Activated CD4-positive, alpha-beta T cell treated with anti-CD3 and anti-CD28 coated beads for 36 hours (primary cell): ENCODE measurements at regions not wholly inside any gene's neighbourhood (a gene's known extent, or its start where the extent isn't known, plus 50 kb on each side); places are given as distances from the start of the nearest gene placed in this dataset.
"Not testable (repeated sequence)": the region's sequence is repeated elsewhere in the genome, so short reads cannot be mapped to it uniquely, and the experiment has no call there.

Source experiments
- ATAC-seq: fragments of 200-7000 bp; cut with Tn5 transposase; one replicate; pipeline ENCODE4 v1.10.0; 2021; ENCODE audit warnings: mild to moderate bottlenecking, moderate library complexity
- CTCF ChIA-PET: fragments of 350-600 bp; sonication (Branson Sonifier 250); formaldehyde crosslinking; loops from one replicate; lab custom pipeline; 2021; ENCODE audit warnings: antibody characterized with exemption; lab: Charles Lee
- POLR2A ChIA-PET: fragments of 350-600 bp; sonication (Branson Sonifier 250); formaldehyde crosslinking; loops from one replicate; lab custom pipeline; 2021; ENCODE audit warnings: antibody characterized with exemption, inconsistent platforms; lab: Charles Lee
- DNase-seq: peaks from one replicate; pipeline ENCODE4 v3.0.0-alpha.2; 2020
- H3K27ac Mint-ChIP-seq: one replicate; pipeline ENCODE4 v1.8.0; 2021; ENCODE audit warnings: mixed read lengths
- H3K27me3 Mint-ChIP-seq: one replicate; pipeline ENCODE4 v1.8.0; 2021; ENCODE audit warnings: mixed read lengths
- H3K36me3 Mint-ChIP-seq: one replicate; pipeline ENCODE4 v1.8.0; 2021; ENCODE audit warnings: low read depth, mixed read lengths
- H3K4me1 Mint-ChIP-seq: one replicate; pipeline ENCODE4 v1.8.0; 2021; ENCODE audit warnings: mixed read lengths
- H3K4me3 Mint-ChIP-seq: one replicate; pipeline ENCODE4 v1.8.0; 2021; ENCODE audit warnings: mild to moderate bottlenecking, moderate library complexity, mixed read lengths
- H3K9me3 Mint-ChIP-seq: one replicate; pipeline ENCODE4 v1.8.0; 2021; ENCODE audit warnings: low read depth, mixed read lengths
- intact Hi-C, 2 experiments: fragments of 100-400 bp; cut with DNase I in 1 of 2; cut with micrococcal nuclease in 1 of 2; formaldehyde crosslinking; loops; one replicate each; pipeline versions ENCODE4 v1.14.2 to v1.15.1; 2022 to 2024; cut with DNase I, micrococcal nuclease

DNA sequence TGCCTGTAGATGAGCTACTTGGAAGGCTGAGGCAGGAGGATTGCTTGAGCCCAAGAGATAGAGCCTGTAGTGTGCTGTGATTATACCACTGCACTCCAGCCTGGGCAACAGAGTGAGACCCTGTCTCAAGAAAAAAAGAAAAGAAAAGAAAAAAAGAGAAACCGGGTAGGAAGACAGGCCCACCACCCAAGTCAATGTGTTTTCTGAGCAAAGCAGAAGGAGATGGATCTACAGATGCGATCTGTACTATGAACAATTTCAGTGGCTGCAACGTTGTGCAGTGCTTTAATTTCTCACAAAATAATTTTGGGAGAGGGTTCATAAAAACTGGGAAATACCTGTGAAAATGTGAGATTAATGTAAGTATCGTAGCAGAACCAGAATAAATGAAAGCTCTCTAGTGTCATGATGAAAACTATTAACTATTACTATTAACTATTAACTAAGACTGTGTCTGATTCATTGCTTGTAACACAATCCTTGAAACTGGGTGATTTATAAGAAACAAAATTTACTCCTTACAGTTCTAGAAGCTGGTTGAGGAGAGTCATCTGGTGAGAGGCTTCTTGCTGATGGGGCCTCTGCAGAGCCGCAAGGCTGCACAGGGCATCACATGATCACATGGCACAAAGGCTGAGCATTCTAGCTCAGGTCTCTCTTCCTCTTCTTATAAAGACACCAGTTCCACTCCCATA lies 233.1 kb upstream of the ZNF217 start:
- Mint-ChIP-seq H3K27ac (no peak overlapping the region), H3K36me3 (no peaks in the 10 kb centered on the region), H3K9me3 (no peaks in the 10 kb centered on the region), H3K4me3 (no peak overlapping the region), H3K4me1 (peaks cover 39% of the 10 kb centered on the region), H3K27me3 (no peaks in the 10 kb centered on the region)
- CTCF ChIA-PET = no interaction called here
- POLR2A ChIA-PET = no interaction called here
- ATAC-seq = peak; percentile 52
- peak; percentile 33 for DNase-seq
- intact Hi-C loops = loop anchor here in 1 of 2 experiments (5.0 kb wide), 1 partner anchor 119 kb away; no protein-coding TSS in a partner anchor

DNA sequence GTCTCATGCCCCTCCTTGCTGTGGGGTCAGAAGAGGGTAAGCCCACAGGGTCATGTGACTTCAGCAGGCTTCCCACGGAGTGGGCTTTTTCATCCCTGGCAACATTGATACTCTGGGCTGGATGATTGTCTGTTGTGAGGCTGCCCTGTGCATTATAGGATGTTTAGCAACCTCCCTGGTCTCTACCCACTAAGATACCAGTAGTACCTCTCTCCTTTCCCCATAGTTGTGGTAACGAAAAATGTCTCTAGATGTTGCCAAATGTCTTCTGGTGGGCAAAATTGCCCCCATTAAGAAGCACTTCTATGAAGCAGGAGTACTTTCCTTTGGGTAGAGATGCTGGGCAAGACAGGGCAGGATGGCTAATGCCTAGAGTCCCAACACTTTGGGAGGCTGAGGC lies 232.5 kb upstream of the ZNF217 start:
- ATAC-seq = no peak
- intact Hi-C loops = loop anchor here in 1 of 2 experiments (5.0 kb wide), 1 partner anchor 119 kb away; no protein-coding TSS in a partner anchor
- no peak overlapping the region for H3K27ac Mint-ChIP-seq
- ChIA-PET CTCF (interaction anchor here (1.2 kb wide), 1 partner anchor 18 kb away, joined by 3 read pairs; no protein-coding TSS in a partner anchor), POLR2A (no interaction called here)
- no peak for DNase-seq
- no peak overlapping the region for H3K4me3 Mint-ChIP-seq
- H3K4me1 Mint-ChIP-seq = peaks cover 39% of the 10 kb centered on the region
- no peaks in the 10 kb centered on the region for H3K27me3 Mint-ChIP-seq
- H3K9me3 Mint-ChIP-seq = no peaks in the 10 kb centered on the region
- no peaks in the 10 kb centered on the region for H3K36me3 Mint-ChIP-seq

DNA sequence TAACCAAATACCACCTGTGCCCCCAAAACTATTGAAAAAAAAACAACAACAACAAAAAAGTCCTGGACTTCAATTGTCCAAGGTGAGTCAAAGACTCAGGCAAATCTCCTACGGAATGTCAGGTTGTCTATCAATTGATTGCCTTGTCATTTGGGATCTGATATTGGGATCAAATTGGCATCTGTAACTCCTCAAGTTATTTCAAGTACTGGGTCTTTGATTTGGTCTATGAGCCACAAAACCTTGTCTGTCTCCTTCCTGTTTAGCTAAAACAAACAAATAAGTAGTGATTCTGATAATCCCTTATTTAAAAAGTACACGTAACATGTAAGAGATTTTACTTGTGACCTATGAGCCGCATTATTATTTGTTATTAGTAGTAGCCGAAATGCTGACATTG lies 231.6 kb upstream of the ZNF217 start:
- no peak for ATAC-seq
- CTCF ChIA-PET = interaction anchor here (1.2 kb wide), 1 partner anchor 17 kb away, joined by 3 read pairs; no protein-coding TSS in a partner anchor
- H3K27ac Mint-ChIP-seq = no peak overlapping the region
- no peak overlapping the region for H3K4me3 Mint-ChIP-seq
- no peaks in the 10 kb centered on the region for H3K9me3 Mint-ChIP-seq
- H3K4me1 Mint-ChIP-seq = peaks cover 31% of the 10 kb centered on the region
- no peaks in the 10 kb centered on the region for H3K36me3 Mint-ChIP-seq
- POLR2A ChIA-PET = no interaction called here
- no peaks in the 10 kb centered on the region for H3K27me3 Mint-ChIP-seq
- intact Hi-C loops = loop anchor here in 1 of 2 experiments (5.0 kb wide), 1 partner anchor 118 kb away; no protein-coding TSS in a partner anchor
- no peak for DNase-seq

DNA sequence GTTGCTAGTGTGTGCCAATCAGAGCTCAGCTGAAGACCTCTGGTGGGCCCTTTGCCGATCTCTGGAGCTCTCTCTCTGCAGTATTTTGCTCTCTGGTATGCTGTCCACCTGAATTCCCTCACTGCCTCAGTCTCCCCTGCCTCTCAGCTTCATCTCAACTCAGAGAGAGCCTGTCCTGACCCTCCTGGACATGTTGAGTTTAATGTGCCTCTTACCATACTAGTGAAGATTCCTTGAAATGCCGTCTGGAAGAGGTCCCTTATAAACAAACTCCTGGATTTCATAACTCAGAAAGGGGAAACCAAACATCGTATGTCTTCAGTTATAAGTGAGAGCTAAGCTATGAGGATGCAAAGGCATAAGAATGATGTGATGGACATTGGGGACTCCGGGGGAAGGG lies 231.1 kb upstream of the ZNF217 start:
- Mint-ChIP-seq H3K4me1 (peaks cover 26% of the 10 kb centered on the region), H3K9me3 (no peaks in the 10 kb centered on the region), H3K36me3 (no peaks in the 10 kb centered on the region), H3K4me3 (no peak overlapping the region), H3K27ac (no peak overlapping the region), H3K27me3 (no peaks in the 10 kb centered on the region)
- DNase-seq (no peak), ATAC-seq (no peak)
- ChIA-PET CTCF (interaction anchor here (1.2 kb wide), 1 partner anchor 89 kb away, joined by 3 read pairs; no protein-coding TSS in a partner anchor), POLR2A (no interaction called here)
- intact Hi-C loops = loop anchor here in 1 of 2 experiments (5.0 kb wide), 1 partner anchor 117 kb away; no protein-coding TSS in a partner anchor

DNA sequence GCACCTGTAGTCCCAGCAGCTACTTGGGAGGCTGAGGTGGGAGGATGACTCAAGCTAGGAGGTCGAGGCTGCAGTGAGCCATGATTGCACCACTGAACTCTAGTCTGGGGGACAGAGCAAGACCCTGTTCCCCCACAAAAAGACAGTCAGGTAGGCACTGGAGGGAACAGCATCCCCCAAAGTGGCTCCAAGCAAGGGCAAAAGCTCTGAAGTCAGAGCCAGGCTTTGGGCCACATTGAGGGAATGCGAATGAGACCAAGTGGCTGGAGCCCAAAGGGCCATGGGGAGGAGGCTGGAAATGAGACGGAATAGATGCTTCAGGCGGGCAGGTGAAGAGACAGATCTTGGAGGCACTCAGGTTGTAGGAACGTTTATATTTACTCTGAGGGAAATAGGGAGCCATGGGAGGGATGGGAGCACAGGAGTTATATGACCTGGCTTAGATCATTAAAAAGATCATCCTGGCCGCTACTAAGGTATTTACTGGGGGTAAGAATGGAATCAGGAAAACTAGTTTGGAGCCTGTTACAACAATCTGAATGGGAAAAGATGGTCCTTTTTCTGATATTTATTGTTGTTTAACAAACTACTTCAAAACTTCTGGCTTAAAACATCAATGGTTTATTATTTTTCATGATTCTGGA lies 229.6 kb upstream of the ZNF217 start:
- H3K27ac Mint-ChIP-seq = no peak overlapping the region
- ChIA-PET CTCF (interaction anchor here (0.8 kb wide), 1 partner anchor 8 kb away, joined by 3 read pairs; no protein-coding TSS in a partner anchor), POLR2A (no interaction called here)
- peaks cover 10% of the 10 kb centered on the region for H3K4me1 Mint-ChIP-seq
- no peaks in the 10 kb centered on the region for H3K27me3 Mint-ChIP-seq
- intact Hi-C loops = no loop called here
- H3K9me3 Mint-ChIP-seq = no peaks in the 10 kb centered on the region
- no peak for ATAC-seq
- no peak for DNase-seq
- H3K4me3 Mint-ChIP-seq = no peak overlapping the region
- no peaks in the 10 kb centered on the region for H3K36me3 Mint-ChIP-seq

DNA sequence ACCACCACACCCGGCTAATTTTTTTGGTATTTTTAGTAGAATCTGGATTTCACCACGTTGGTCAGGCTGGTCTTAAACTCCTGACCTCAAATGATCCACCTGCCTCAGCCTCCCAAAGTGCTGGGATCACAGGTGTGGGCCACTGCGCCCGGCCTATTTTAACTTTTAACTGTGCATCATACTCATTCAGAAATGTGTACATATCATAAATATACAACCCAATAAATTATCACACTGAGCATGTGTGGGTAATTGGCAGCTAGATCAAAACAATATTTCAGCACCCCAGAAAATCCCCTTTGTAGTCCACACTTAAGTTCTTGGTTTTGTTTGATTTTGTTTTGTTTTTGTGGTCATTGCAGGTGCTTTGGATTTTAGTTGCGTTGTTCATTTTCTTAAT lies 228.9 kb upstream of the ZNF217 start:
- Mint-ChIP-seq H3K27me3 (no peaks in the 10 kb centered on the region), H3K4me1 (peaks cover 3% of the 10 kb centered on the region), H3K9me3 (no peaks in the 10 kb centered on the region), H3K27ac (no peak overlapping the region), H3K36me3 (no peaks in the 10 kb centered on the region), H3K4me3 (no peak overlapping the region)
- ChIA-PET CTCF (no interaction called here), POLR2A (no interaction called here)
- intact Hi-C loops = no loop called here
- DNase-seq = no peak
- ATAC-seq = no peak

DNA sequence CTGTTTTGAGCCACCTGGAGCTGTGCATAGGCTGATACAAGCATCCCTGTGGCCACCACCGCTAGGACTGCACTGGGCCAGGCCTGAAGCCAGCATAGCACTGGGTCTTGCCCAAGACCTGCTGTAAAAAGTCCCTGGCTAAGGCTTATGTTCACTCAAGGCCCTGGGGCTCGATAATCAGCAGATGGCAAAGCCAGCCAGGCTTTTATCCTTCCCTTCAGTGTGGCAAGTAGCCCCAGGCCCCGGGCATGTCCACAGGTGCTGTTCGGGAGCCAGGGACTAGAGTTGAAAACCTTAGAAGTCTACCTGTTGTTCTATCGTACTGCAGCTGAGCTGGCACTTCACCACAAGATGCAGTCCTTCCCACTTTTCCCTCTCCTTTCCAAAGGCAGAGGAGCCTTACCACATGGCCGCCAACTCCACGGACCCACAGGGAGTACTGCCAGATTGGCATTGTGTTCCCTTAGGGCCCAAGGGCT lies 226.4 kb upstream of the ZNF217 start:
- ChIA-PET POLR2A (no interaction called here), CTCF (no interaction called here)
- Mint-ChIP-seq H3K9me3 (no peaks in the 10 kb centered on the region), H3K4me1 (peaks cover 7% of the 10 kb centered on the region), H3K36me3 (no peaks in the 10 kb centered on the region), H3K27ac (no peak overlapping the region), H3K27me3 (no peaks in the 10 kb centered on the region), H3K4me3 (no peak overlapping the region)
- no peak for DNase-seq
- ATAC-seq = no peak
- intact Hi-C loops = no loop called here

DNA sequence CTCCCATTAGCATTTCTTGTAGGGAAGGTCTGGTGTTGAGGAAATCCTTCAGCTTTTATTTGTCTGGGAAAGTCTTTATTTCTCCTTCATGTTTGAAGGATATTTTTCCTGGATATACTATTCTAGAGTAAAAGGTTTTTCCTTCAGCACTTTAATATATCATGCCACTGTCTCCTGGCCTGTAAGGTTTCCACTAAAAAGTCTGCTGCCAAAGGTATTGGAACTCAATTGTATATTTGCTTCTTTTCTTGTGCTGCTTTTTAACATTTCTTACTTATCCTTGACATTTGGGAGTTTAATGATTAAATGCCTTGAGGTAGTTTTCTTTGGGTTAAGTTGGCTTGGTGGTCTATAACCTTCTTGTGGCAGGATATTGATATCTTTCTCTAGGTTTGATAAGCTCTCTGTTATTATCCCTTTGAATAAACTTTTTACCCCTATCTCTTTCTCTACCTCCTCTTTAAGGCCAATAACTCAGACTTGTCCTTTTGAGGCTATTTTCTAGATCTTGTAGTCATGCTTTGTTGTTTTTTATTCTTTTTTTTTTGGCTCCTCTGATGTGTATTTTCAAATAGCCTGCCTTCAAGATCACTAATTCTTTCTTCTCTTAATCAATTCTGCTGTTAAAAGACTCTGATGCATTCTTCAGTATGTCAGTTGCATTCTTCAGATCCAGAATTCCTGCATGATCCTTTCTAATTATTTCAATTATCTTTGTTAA lies 225.0 kb upstream of the ZNF217 start:
- Mint-ChIP-seq H3K9me3 (no peaks in the 10 kb centered on the region), H3K4me1 (peaks cover 13% of the 10 kb centered on the region), H3K27ac (no peak overlapping the region), H3K4me3 (no peak overlapping the region), H3K27me3 (no peaks in the 10 kb centered on the region), H3K36me3 (no peaks in the 10 kb centered on the region)
- ATAC-seq (no peak), DNase-seq (no peak)
- POLR2A ChIA-PET = no interaction called here
- intact Hi-C loops = no loop called here
- CTCF ChIA-PET = no interaction called here

DNA sequence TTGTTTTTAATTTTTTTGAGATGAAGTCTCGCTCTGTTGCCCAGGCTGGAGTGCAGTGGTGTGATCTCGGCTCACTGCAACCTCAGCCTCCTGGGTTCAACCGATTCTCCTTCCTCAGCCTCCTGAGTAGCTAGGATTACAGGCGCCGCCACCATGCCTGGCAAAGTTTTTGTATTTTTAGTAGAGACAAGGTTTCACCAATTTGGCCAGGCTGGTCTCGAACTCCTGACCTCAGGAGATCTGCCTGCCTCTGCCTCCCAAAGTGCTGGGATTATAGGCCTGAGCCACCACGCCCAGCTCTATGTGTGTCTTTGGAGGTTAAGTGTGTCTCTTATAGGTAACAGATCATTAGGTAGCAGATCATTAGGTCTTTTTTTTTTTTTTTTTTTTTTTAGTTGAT lies 223.9 kb upstream of the ZNF217 start:
- DNase-seq, H3K27ac Mint-ChIP-seq, H3K27me3 Mint-ChIP-seq, CTCF ChIA-PET, ATAC-seq, H3K36me3 Mint-ChIP-seq, H3K9me3 Mint-ChIP-seq, intact Hi-C loops, H3K4me3 Mint-ChIP-seq: not testable (repeated sequence)
- POLR2A ChIA-PET = interaction anchor here (0.6 kb wide), 1 partner anchor 49 kb away, joined by 3 read pairs; no protein-coding TSS in a partner anchor
- peaks cover 13% of the 10 kb centered on the region for H3K4me1 Mint-ChIP-seq

DNA sequence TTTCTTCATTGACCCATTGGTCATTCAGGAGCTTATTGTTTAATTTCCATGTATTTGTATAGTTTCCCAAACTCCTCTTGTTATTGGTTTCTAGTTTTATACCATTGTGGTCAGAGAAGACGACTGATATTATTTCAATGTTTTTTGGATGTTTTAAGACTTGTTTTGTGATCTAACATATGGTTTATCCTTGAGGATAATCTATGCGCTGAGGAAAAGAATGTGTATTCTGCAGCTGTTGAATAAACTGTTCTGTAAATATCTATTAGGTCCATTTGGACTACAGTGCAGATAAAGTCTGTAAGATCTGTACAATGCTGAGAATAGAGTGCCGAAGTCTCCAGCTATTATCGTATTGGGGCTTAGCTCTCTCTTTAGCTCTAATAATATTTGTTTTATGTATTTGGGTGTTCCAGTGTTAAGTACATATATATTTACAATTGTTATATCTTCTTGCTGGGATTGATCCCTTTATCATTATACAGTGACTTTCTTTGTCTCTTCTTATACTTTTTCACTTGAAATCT lies 223.3 kb upstream of the ZNF217 start:
- ChIA-PET CTCF (interaction anchor here (0.7 kb wide), 1 partner anchor 125 kb away, joined by 3 read pairs; no protein-coding TSS in a partner anchor), POLR2A (interaction anchor here (0.6 kb wide), 1 partner anchor 48 kb away, joined by 3 read pairs; no protein-coding TSS in a partner anchor)
- ATAC-seq = no peak
- intact Hi-C loops = no loop called here
- Mint-ChIP-seq H3K27me3 (no peaks in the 10 kb centered on the region), H3K4me1 (peaks cover 13% of the 10 kb centered on the region), H3K4me3 (no peak overlapping the region), H3K9me3 (no peaks in the 10 kb centered on the region), H3K36me3 (no peaks in the 10 kb centered on the region), H3K27ac (no peak overlapping the region)
- DNase-seq = no peak

DNA sequence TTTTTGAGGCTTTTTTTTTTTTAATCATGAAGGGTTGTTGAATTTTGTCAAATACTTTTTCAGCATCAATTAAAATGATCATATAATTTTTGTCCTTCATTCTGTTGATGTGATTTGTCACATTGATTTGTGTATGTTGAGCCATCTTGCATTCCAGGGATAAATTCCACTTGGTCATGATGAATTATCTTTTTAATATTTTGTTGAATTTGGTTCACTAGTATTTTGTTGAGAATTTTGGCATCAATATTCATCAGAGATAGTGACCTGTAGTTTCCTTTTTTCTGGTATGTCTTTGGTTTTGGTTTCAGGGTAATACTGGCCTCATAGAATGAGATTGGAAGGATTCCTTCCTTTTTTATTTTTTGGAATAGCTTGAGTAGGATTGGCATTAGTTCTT lies 221.9 kb upstream of the ZNF217 start:
- Mint-ChIP-seq H3K4me3 (no peak overlapping the region), H3K9me3 (no peaks in the 10 kb centered on the region), H3K27ac (no peak overlapping the region), H3K27me3 (no peaks in the 10 kb centered on the region), H3K4me1 (peaks cover 13% of the 10 kb centered on the region), H3K36me3 (no peaks in the 10 kb centered on the region)
- no peak for DNase-seq
- POLR2A ChIA-PET = interaction anchor here (0.6 kb wide), 2 partner anchors 100 to 389 kb away, joined by 3 to 8 read pairs; no protein-coding TSS in a partner anchor
- CTCF ChIA-PET = interaction anchor here (0.7 to 1.3 kb wide), 2 partner anchors 100 to 215 kb away, joined by 3 to 4 read pairs; no protein-coding TSS in a partner anchor
- intact Hi-C loops = no loop called here
- no peak for ATAC-seq
